Germinal center (tissue), 1 donor: ENCODE measurements at regions not wholly inside any gene's neighbourhood (a gene's known extent, or its start where the extent isn't known, plus 50 kb on each side); places are given as distances from the start of the nearest gene placed in this dataset.
A peak's percentile ranks its signal among the peaks of the same experiment; 100 is the strongest.
"Not testable (repeated sequence)": the region's sequence is repeated elsewhere in the genome, so short reads cannot be mapped to it uniquely, and the experiment has no call there.

Experiments used
- DNase-seq: peaks from one replicate; pipeline ENCODE4 v3.0.0; 2012; ENCODE audit warnings: mixed read lengths, low spot score

DNA sequence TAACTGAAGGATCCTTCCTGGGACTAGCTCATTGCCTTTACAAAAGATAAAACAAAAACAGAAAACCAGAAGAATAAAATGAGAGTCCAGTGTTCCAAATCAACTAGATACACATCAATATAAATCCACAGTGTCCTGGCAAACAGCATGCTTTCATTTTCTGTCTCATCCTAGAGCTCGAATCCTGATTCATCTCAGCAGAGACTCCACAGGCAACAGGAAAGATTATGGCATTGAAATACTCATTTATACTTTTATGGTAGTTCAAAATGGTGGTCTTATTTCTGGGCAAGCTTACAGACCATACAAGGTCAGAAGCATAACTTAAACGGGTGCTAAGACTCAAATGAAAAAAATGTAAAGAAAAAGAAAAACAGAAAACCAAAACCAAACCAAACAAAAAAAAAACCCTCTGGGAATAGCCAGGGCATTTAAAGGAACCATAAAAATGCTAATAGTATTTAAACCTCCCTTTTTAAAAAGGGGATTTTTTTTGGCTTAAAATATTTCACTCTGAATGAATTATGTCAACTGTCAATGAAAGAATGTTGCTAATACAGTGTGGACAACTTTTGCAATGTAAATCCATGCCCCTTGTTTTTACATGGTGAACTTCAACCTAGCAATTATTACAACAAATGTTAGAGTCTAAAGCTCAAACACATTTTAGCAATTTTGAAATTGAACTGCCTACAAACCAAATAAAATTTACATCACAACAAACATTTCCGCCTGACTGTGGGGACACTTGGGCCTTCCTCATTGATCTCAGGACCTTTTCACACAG, 57.9 kb downstream of the GPR101 start:
- no peak for DNase-seq

DNA sequence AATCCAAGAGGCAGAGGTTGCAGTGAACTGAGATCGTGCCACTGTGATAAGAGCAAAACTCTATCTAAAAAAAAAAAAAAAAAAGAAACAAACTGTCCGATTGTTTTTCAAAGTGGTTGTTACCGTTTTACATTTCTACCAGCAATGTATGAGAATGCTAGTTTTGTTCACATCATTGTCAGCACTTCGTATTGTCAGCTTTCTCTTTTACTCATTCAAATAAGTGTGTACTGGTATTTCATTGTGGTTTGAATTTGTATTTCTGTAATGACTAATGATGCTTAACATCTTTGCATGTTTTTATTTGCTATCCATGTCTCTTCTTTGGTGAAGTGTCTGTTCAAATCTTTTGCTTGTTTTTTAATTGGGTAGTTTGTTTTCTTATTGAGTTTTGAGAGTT, 65.8 kb downstream of the GPR101 start:
- DNase-seq: no peak

DNA sequence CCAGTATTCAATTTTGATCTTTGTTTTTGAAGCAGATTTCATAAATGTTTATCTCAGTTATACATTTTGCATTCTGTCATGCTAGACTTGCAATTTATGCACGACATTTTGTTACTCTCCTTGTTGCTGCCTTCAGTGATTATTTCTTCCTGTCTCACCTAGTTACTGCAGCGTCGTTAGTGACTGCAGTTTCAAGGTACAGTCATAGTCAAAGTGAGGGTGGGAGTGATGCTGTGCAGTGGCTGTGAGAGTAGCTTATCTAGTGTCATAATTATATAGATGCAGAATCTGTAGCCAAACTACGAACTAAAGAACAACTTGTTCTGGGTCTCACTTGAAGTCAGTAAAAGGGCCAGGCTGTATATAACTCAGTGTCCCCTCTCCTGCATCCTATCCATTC, 69.8 kb downstream of the GPR101 start:
- no peak for DNase-seq

DNA sequence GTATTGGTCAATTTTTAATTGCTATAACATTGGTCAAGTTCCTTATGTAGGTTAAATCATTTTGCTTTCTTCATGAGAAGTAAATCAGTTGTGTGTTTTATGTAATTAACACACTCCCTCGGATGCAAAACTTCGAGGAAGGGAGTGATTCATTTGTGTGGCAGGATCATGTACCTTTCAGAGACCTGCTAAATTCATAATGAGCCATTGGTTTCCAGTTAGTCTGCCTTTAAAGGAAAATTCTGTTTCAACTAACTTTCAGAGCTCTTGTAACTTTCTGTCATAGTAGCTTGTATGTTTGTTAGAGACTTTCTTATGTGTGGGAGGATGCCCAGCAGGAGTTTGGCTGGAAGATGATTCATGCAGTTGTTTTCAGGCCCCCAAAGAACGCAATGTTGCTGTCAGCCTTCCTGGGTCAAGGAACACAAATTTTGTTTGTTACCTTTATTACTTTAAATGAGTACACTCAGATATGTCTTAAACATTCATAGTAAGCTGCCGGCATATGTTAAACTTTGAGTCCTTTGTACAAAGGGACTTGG, 72.1 kb downstream of the GPR101 start:
- DNase-seq: no peak

- DNase-seq: no peak
These were observed 74.4 kb upstream of the RBMX start for GRCh38 chrX:136954930-136955329.

- peak; percentile 10 for DNase-seq
These were observed 73.6 kb upstream of the RBMX start for GRCh38 chrX:136953867-136954787.

DNA sequence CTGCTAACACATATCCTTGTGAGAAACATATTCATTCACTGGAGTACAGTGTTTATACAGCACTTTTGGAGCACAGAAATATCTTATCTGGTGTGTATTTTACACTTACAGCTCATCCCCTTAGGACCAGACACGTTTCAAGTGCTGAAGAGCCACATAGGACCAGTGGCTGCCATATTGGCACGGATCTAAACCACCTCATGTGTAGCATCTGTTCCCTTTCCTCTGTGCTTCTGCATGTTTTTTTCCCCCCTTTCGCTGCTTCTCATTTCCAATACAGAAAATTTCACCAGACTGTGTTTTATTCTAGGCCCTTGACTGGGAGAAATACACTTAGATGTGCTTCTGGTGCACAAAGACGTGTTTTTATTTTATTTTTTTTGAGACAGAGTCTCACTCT, 69.7 kb upstream of the RBMX start:
- DNase-seq: no peak

- DNase-seq: no peak
These were observed 61.1 kb upstream of the RBMX start for GRCh38 chrX:136941396-136942337.

DNA sequence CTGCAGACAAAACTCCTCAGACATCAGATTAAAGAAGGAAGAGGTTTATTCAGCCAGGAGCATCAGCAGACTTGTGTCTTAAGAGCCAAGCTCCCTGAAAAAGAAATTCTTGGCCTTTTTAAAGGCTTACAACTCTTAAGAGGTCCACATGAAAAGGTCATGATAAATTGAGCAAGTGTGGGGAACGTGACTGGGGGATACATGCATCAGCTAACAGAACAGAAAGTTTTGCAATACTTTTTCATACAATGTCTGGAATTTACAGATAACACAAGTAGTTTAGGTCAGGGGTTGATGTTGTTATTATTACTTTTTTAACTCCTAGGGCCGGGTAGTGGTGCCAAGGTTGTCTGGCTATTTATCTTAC, 55.6 kb upstream of the RBMX start:
- no peak for DNase-seq

GRCh38 chrX:136935533-136936182, 55.1 kb upstream of the RBMX start:
- DNase-seq: not testable (repeated sequence)

GRCh38 chrX:136934652-136935051, 54.1 kb upstream of the RBMX start:
- not testable (repeated sequence) for DNase-seq

GRCh38 chrX:136933611-136934145, 53.2 kb upstream of the RBMX start:
- DNase-seq: no peak

GRCh38 chrX:136931661-136932060, 51.1 kb upstream of the RBMX start:
- DNase-seq: no peak
